Hepatocyte (in vitro differentiated cells): ENCODE measurements at regions not wholly inside any gene's neighbourhood (a gene's known extent, or its start where the extent isn't known, plus 50 kb on each side); places are given as distances from the start of the nearest gene placed in this dataset.

ENCODE experiments used
- CTCF ChIP-seq: fragments of 200-600 bp; sonication (generic); IDR thresholded peaks from 2 replicates; pipeline ENCODE4 v1.5.1; 2016; ENCODE audit warnings: antibody characterized with exemption, mild to moderate bottlenecking; ENCODE audit not compliant: poor library complexity
- EZH2 ChIP-seq: fragments of 200-600 bp; sonication (generic); IDR thresholded peaks from 2 replicates; pipeline ENCODE4 v1.6.1; 2016; ENCODE audit warnings: antibody characterized with exemption, mild to moderate bottlenecking, borderline replicate concordance
- EZH2phosphoT487 ChIP-seq: fragments of 200-600 bp; sonication (generic); IDR thresholded peaks from one replicate; pipeline ENCODE4 v1.6.1; 2018; ENCODE audit warnings: antibody characterized with exemption, mild to moderate bottlenecking, low read depth, moderate library complexity; ENCODE audit not compliant: unreplicated experiment, severe bottlenecking

- no peak for TF ChIP-seq CTCF
- no peak for TF ChIP-seq EZH2
- no peak for TF ChIP-seq EZH2phosphoT487
Measured at GRCh38 chr3:189517981-189518380, 113.2 kb upstream of the TP63 start.
